Chondrocyte (in vitro differentiated cells): ENCODE measurements at regions not wholly inside any gene's neighbourhood (a gene's known extent, or its start where the extent isn't known, plus 50 kb on each side); places are given as distances from the start of the nearest gene placed in this dataset.
"Not testable (repeated sequence)": the region's sequence is repeated elsewhere in the genome, so short reads cannot be mapped to it uniquely, and the experiment has no call there.

Experiments used
- DNase-seq: peaks from one replicate; pipeline ENCODE4 v3.0.0; 2021; ENCODE audit warnings: mixed read lengths, low spot score
- H3K27ac Mint-ChIP-seq: one replicate; pipeline ENCODE4 v1.8.0; 2021; ENCODE audit warnings: mild to moderate bottlenecking, moderate library complexity, mixed read lengths; ENCODE audit not compliant: unreplicated experiment
- H3K27me3 Mint-ChIP-seq: 2 replicates; pipeline ENCODE4 v1.8.0; 2021; ENCODE audit warnings: low read depth, mixed read lengths
- H3K36me3 Mint-ChIP-seq: 2 replicates; pipeline ENCODE4 v1.8.0; 2021; ENCODE audit warnings: low read depth, mixed read lengths
- H3K4me1 Mint-ChIP-seq: 2 replicates; pipeline ENCODE4 v1.8.0; 2021; ENCODE audit warnings: low read depth, mild to moderate bottlenecking, mixed read lengths
- H3K4me3 Mint-ChIP-seq: one replicate; pipeline ENCODE4 v1.8.0; 2021; ENCODE audit warnings: mild to moderate bottlenecking, moderate library complexity, mixed read lengths; ENCODE audit not compliant: unreplicated experiment
- H3K9me3 Mint-ChIP-seq: 2 replicates; pipeline ENCODE4 v1.8.0; 2021; ENCODE audit warnings: low read depth, mixed read lengths
- CTCF ChIP-seq: fragments of 200-600 bp; sonication (generic); IDR thresholded peaks from 2 replicates; pipeline ENCODE4 v1.5.0; 2021; ENCODE audit warnings: antibody characterized with exemption, mild to moderate bottlenecking, moderate library complexity

- DNase-seq = no peak
- H3K4me3 Mint-ChIP-seq = no peak overlapping the region
- H3K9me3 Mint-ChIP-seq = peaks cover 9% of the 10 kb centered on the region
- H3K27me3 Mint-ChIP-seq = peaks cover 7% of the 10 kb centered on the region
- H3K27ac Mint-ChIP-seq = no peak overlapping the region
- TF ChIP-seq CTCF = no peak
- no peaks in the 10 kb centered on the region for H3K4me1 Mint-ChIP-seq
- no peaks in the 10 kb centered on the region for H3K36me3 Mint-ChIP-seq
Measured at GRCh38 chr3:25915673-25916072, 125.8 kb downstream of the OXSM start.

GRCh38 chr3:25916321-25916720 is 126.4 kb downstream of the OXSM start:
- H3K4me3 Mint-ChIP-seq = no peak overlapping the region
- no peaks in the 10 kb centered on the region for H3K4me1 Mint-ChIP-seq
- peaks cover 13% of the 10 kb centered on the region for H3K9me3 Mint-ChIP-seq
- DNase-seq = no peak
- no peak overlapping the region for H3K27ac Mint-ChIP-seq
- no peak for TF ChIP-seq CTCF
- H3K36me3 Mint-ChIP-seq = no peaks in the 10 kb centered on the region
- H3K27me3 Mint-ChIP-seq = peaks cover 11% of the 10 kb centered on the region

DNA sequence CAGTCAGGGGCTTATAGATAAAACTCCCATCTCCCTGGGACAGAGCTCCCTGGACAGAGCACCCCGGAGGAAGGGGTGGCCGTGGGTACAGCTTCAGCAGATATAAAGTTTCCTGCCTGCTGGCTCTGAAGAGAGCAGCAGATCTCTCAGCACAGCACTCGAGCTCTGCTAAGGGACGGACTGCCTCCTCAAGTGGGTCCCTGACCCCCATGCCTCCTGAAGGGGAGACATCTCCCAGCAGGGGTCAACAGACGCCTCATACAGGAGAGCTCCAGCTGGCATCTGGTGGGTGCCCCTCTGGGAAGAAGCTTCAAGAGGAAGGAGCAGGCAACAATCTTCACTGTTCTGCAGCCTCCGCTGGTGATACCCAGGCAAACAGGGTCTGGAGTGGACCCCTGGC is 142.1 kb downstream of the OXSM start:
- H3K36me3 Mint-ChIP-seq, H3K27ac Mint-ChIP-seq, H3K27me3 Mint-ChIP-seq, H3K4me1 Mint-ChIP-seq, H3K4me3 Mint-ChIP-seq: not testable (repeated sequence)
- H3K9me3 Mint-ChIP-seq = peaks cover 29% of the 10 kb centered on the region
- peak; percentile 63 for DNase-seq

DNA sequence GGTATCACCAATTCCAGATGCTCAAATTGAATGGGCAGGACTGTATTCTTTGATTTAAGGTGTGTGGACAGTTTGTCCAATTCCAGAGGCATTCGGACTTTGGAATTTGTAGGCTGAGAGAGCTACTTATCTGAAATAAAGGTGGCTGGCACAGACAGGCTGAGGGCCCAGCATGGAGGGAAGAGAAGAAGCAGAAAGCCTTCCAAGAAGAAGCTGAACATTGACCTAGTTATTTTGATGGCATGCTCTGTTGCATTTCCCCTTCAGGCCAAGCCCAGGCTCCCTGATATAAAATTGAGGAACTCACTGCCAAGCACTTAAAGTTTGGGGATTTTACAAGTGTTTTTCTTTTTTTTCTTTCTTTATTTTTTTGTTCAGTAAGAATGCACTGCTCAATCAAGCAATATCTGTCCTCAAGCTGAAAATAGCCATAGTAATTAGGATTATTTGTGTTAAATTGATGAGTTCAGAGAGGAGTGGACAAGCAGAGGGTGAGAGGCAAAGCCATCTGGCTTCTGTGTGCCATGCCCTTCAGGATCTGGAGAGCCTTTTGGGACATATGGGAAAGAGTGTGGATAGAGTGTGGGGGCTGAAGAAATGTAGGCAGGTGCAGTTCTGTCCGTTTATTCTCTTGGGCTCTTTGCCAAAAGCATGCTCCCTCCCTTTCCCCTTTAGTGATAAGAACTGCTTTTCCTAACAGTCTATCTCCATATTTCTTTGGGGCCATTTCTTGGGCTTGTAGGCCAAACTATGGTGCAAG is 148.9 kb downstream of the OXSM start:
- Mint-ChIP-seq H3K27ac (no peak overlapping the region), H3K4me1 (no peaks in the 10 kb centered on the region), H3K4me3 (no peak overlapping the region), H3K9me3 (peaks cover 8% of the 10 kb centered on the region), H3K36me3 (no peaks in the 10 kb centered on the region), H3K27me3 (peaks cover 16% of the 10 kb centered on the region)
- no peak for DNase-seq
- TF ChIP-seq CTCF = no peak

DNA sequence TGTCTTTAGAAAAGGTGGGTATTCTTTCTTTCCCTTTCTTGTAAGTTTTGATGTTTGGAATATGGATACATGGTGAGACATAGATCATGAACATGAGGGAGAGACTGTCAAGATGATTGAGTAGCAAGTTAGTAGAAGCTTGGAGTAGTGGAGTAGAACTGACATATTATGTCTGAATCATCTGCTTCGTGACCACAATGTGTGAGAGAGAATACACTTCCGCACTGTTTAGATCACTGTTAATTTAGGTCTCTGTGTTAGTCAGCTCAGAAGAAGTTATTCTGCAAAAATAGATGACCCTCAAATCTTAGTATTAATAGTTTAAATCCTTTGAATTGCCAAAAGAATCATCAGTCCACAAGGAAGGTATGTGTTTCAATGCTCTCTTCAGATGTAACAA is 151.0 kb downstream of the OXSM start:
- Mint-ChIP-seq H3K27ac (no peak overlapping the region), H3K4me1 (no peaks in the 10 kb centered on the region), H3K27me3 (peaks cover 10% of the 10 kb centered on the region), H3K36me3 (no peaks in the 10 kb centered on the region), H3K9me3 (no peaks in the 10 kb centered on the region), H3K4me3 (no peak overlapping the region)
- TF ChIP-seq CTCF = no peak
- no peak for DNase-seq

DNA sequence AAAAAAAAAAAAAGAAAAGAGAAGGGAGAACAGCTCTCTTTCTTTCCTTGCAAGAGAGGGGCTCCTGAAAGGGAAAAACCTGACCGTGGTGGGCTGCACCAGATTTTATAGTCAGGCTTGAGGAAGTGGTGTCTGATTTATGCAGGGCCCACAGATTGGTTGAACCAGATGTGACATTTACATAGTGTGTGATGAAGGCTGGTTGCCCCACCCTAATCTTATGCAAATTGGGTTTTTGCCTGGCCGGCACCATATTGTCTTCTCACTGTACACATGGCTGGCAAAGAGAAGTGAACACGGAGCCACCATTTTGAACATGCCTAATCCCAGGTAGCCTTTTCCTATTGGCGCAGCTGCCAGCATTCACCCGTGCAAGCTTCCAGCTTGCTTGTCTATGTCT is 154.4 kb downstream of the OXSM start:
- H3K4me3 Mint-ChIP-seq = no peak overlapping the region

More for the DNA sequence above, 154.4 kb downstream of the OXSM start:
- peaks cover 20% of the 10 kb centered on the region for H3K27me3 Mint-ChIP-seq
- no peak for TF ChIP-seq CTCF
- no peak overlapping the region for H3K27ac Mint-ChIP-seq
- no peaks in the 10 kb centered on the region for H3K4me1 Mint-ChIP-seq
- H3K9me3 Mint-ChIP-seq = no peaks in the 10 kb centered on the region
- H3K36me3 Mint-ChIP-seq = peaks cover 1% of the 10 kb centered on the region
- no peak for DNase-seq
